Stimulated activated CD4-positive, alpha-beta T cell treated with anti-CD3 and anti-CD28 coated beads, Interleukin-15, amount 100 ng/mL, for 1 hour (primary cell): ENCODE measurements at regions not wholly inside any gene's neighbourhood (a gene's known extent, or its start where the extent isn't known, plus 50 kb on each side); places are given as distances from the start of the nearest gene placed in this dataset.

Experiments used
- DNase-seq, 2 donors: peaks; one replicate each; pipeline ENCODE4 v3.0.0-alpha.2; 2020; ENCODE audit warnings: low read depth in 1 of 2, low spot score in 1 of 2

GRCh38 chr6:16857969-16858592, 96.8 kb upstream of the ATXN1 start:
- no peak for DNase-seq

GRCh38 chr6:16855460-16855859, 94.2 kb upstream of the ATXN1 start:
- no peak for DNase-seq

- no peak for DNase-seq
Measured at GRCh38 chr6:16854986-16855385, 93.7 kb upstream of the ATXN1 start.

- no peak for DNase-seq
Measured at GRCh38 chr6:16852671-16853070, 91.4 kb upstream of the ATXN1 start.

GRCh38 chr6:16851758-16852157, 90.5 kb upstream of the ATXN1 start:
- no peak for DNase-seq

- no peak for DNase-seq
Measured at GRCh38 chr6:16851044-16851540, 89.8 kb upstream of the ATXN1 start.

GRCh38 chr6:16850681-16851026, 89.4 kb upstream of the ATXN1 start:
- DNase-seq: no peak

GRCh38 chr6:16849988-16850680, 88.9 kb upstream of the ATXN1 start:
- DNase-seq: no peak

- no peak for DNase-seq
Measured at GRCh38 chr6:16849280-16849987, 88.2 kb upstream of the ATXN1 start.

- no peak for DNase-seq
Measured at GRCh38 chr6:16846399-16846778, 85.1 kb upstream of the ATXN1 start.

- no peak for DNase-seq
Measured at GRCh38 chr6:16844183-16844582, 82.9 kb upstream of the ATXN1 start.

GRCh38 chr6:16842676-16843075, 81.4 kb upstream of the ATXN1 start:
- DNase-seq: no peak

- DNase-seq: no peak
Measured at GRCh38 chr6:16841241-16841640, 80.0 kb upstream of the ATXN1 start.

- no peak for DNase-seq
Measured at GRCh38 chr6:16840725-16841124, 79.5 kb upstream of the ATXN1 start.

- no peak for DNase-seq
Measured at GRCh38 chr6:16840291-16840690, 79.0 kb upstream of the ATXN1 start.

GRCh38 chr6:16839631-16840179, 78.4 kb upstream of the ATXN1 start:
- no peak for DNase-seq

GRCh38 chr6:16837217-16837972, 76.1 kb upstream of the ATXN1 start:
- no peak for DNase-seq

- DNase-seq: no peak
Measured at GRCh38 chr6:16836144-16836981, 75.1 kb upstream of the ATXN1 start.

- no peak for DNase-seq
Measured at GRCh38 chr6:16834242-16834641, 73.0 kb upstream of the ATXN1 start.

- DNase-seq: no peak
Measured at GRCh38 chr6:16832721-16833120, 71.5 kb upstream of the ATXN1 start.
